ENCODE measurements at regions not wholly inside any gene's neighbourhood (a gene's known extent, or its start where the extent isn't known, plus 50 kb on each side); places are given as distances from the start of the nearest gene placed in this dataset.
"Not testable (repeated sequence)": the region's sequence is repeated elsewhere in the genome, so short reads cannot be mapped to it uniquely, and the experiment has no call there.

GRCh38 chr21:27528697-27529096 lies 561.8 kb upstream of the ADAMTS5 start:
- H3K27me3 Mint-ChIP-seq = no peaks in the 10 kb centered on the region
- ATAC-seq = no peak
- H3K9me3 Mint-ChIP-seq = peaks cover 10 to 16% of the 10 kb centered on the region in 2 donors
- H3K4me1 Mint-ChIP-seq = no peaks in the 10 kb centered on the region
- H3K4me3 Mint-ChIP-seq = no peak overlapping the region
- H3K27ac Mint-ChIP-seq = no peak overlapping the region
- DNase-seq = no peak

GRCh38 chr21:27526451-27526850 lies 559.6 kb upstream of the ADAMTS5 start:
- Mint-ChIP-seq H3K27me3 (no peaks in the 10 kb centered on the region), H3K4me3 (no peak overlapping the region), H3K4me1 (no peaks in the 10 kb centered on the region), H3K9me3 (peaks cover 10 to 16% of the 10 kb centered on the region in 2 donors), H3K27ac (peak overlapping the region in 1 of 2 donors; percentile 44)
- DNase-seq (no peak), ATAC-seq (no peak)

GRCh38 chr21:27525780-27526179 lies 558.9 kb upstream of the ADAMTS5 start:
- no peak for ATAC-seq
- no peak overlapping the region for H3K27ac Mint-ChIP-seq

DNA sequence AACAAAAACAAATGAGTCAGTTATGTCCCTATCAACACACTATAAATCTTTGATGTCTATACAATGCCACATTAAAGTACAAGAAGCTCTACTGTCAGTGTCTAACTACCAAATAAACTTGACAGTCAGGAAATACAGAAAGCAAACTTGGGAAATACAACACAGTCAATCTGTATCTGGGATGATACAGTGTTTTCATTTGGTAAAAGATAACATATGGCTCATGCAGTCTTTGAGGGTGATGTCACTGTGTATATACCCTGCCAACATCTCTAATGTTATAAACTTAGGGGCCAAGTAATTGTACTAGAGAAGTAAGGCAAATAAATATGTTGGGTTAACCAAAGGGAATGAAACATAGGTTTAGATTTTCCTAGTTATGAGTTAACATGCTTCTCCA lies 552.5 kb upstream of the ADAMTS5 start:
- DNase-seq = no peak
- no peaks in the 10 kb centered on the region for H3K27me3 Mint-ChIP-seq
- no peak overlapping the region for H3K4me3 Mint-ChIP-seq
- H3K4me1 Mint-ChIP-seq = no peaks in the 10 kb centered on the region
- ATAC-seq = no peak
- peaks cover 8 to 18% of the 10 kb centered on the region in 2 donors for H3K9me3 Mint-ChIP-seq
- no peak overlapping the region for H3K27ac Mint-ChIP-seq

More at GRCh38 chr21:27525780-27526179, 558.9 kb upstream of the ADAMTS5 start:
- H3K4me3 Mint-ChIP-seq = no peak overlapping the region
- H3K4me1 Mint-ChIP-seq = no peaks in the 10 kb centered on the region
- no peaks in the 10 kb centered on the region for H3K27me3 Mint-ChIP-seq
- H3K9me3 Mint-ChIP-seq = peaks cover 10 to 16% of the 10 kb centered on the region in 2 donors
- no peak for DNase-seq

DNA sequence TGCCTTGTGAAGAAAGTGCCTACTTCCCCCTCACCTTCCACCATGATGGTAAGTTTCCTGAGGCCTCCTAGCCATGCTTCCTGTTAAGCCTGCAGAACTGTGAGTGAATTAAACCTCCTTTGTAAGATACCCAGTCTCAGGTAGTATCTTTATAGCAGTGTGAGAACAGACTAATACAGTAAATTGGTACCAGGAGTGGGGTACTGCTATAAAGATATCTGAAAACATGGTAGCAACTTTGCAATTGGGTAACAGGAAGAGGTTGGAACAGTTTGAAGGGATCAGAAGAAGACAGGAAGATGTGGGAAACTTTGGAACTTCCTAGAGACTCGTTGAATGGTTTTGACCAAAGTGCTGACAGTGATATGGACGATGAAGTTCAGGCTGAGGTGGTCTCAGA lies 550.3 kb upstream of the ADAMTS5 start:
- H3K27me3 Mint-ChIP-seq, H3K4me3 Mint-ChIP-seq, H3K4me1 Mint-ChIP-seq, H3K27ac Mint-ChIP-seq, ATAC-seq, DNase-seq: not testable (repeated sequence)
- peaks cover 7 to 18% of the 10 kb centered on the region in 2 donors for H3K9me3 Mint-ChIP-seq

DNA sequence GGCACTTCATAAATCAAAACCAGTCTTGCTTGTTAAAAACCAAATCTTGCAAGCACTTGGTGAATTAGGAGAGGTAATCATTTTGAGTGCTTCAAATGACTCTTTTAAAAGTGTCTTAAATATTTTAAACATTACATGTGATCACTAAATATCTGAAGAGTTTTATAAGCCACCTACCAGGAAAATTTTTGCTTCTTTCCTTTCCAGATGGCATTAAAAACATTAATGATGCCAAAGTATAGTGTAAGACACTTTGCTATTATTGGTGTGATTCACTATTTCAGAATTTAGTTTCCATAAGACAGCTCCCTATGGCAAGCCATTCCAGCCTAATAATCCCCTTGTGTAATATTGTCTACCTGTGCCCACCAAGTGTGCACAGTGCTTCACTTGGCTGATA lies 548.8 kb upstream of the ADAMTS5 start:
- peaks cover 7 to 18% of the 10 kb centered on the region in 2 donors for H3K9me3 Mint-ChIP-seq
- no peak for DNase-seq
- ATAC-seq = no peak
- no peak overlapping the region for H3K4me3 Mint-ChIP-seq
- H3K27me3 Mint-ChIP-seq = no peaks in the 10 kb centered on the region
- H3K4me1 Mint-ChIP-seq = no peaks in the 10 kb centered on the region
- H3K27ac Mint-ChIP-seq = no peak overlapping the region

DNA sequence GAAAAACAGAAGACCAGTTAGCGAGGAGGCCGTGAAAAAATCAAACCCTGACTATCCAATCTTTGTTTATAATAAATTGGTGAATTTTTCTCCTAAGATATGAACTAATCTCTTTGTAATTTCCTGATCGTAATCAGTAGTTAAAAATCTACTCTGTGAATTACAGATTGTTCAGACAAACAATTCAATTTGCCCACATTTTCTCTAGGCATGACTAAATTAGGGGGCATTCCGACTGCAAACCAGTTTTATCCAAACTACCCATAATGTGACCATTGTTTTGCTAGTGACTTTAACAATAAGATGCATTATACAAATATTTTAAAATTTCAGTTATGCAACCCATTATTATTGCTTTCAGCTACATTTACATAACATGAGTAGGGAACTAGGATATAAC lies 546.9 kb upstream of the ADAMTS5 start:
- no peak overlapping the region for H3K27ac Mint-ChIP-seq
- no peak overlapping the region for H3K4me3 Mint-ChIP-seq
- no peaks in the 10 kb centered on the region for H3K4me1 Mint-ChIP-seq
- DNase-seq (no peak), ATAC-seq (no peak)
- no peaks in the 10 kb centered on the region for H3K27me3 Mint-ChIP-seq
- H3K9me3 Mint-ChIP-seq = peaks cover 7 to 18% of the 10 kb centered on the region in 2 donors

DNA sequence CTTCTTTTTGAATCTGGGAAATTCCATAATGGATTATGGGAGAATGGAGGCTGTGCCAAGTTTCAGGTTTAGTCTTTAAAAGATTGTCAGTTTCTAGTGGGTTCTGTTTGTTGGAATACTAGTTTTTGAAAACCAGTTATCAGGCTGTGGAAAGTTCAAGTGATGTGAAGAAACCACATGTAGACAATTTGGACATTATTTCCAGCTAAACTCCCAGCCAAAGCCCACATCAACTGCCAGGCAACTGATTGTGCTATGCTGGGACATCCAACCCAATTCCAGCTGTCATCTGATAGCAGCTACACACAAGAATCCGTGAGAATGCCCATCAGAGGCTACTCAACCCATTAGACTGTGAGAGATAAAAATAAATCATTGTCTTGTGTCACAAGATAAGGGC lies 546.1 kb upstream of the ADAMTS5 start:
- Mint-ChIP-seq H3K27ac (no peak overlapping the region), H3K9me3 (peaks cover 7 to 13% of the 10 kb centered on the region in 2 donors), H3K4me1 (no peaks in the 10 kb centered on the region), H3K27me3 (no peaks in the 10 kb centered on the region), H3K4me3 (no peak overlapping the region)
- ATAC-seq = no peak
- DNase-seq = no peak

DNA sequence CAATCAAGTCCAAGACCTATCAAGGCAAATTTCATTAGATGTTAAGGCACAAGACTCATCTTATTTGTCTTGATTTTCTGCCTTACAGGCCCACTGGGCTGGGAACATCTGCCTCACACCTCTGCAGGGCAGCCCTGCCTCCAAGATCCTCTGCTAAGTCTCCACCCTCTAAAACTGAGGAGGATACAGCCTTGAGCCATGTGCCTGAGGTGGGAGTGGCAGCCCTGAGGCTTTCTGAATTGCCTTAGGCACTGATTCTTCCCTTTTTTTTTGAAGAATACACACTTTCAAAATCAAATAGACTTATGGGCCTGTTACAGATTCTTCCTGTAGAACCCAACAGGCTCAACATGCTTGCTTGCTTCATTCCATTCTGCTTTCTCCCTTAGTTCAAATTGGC lies 544.3 kb upstream of the ADAMTS5 start:
- no peaks in the 10 kb centered on the region for H3K27me3 Mint-ChIP-seq
- no peak for DNase-seq
- ATAC-seq = no peak

GRCh38 chr21:27507695-27508094 lies 540.8 kb upstream of the ADAMTS5 start:
- H3K4me3 Mint-ChIP-seq = no peak overlapping the region
- ATAC-seq (no peak), DNase-seq (no peak)
- H3K9me3 Mint-ChIP-seq = peaks cover 4 to 10% of the 10 kb centered on the region in 2 donors
- H3K27me3 Mint-ChIP-seq = no peaks in the 10 kb centered on the region
- H3K4me1 Mint-ChIP-seq = no peaks in the 10 kb centered on the region
- H3K27ac Mint-ChIP-seq = no peak overlapping the region

More for the DNA sequence above, 544.3 kb upstream of the ADAMTS5 start:
- no peak overlapping the region for H3K4me3 Mint-ChIP-seq
- no peak overlapping the region for H3K27ac Mint-ChIP-seq
- H3K4me1 Mint-ChIP-seq = no peaks in the 10 kb centered on the region
- H3K9me3 Mint-ChIP-seq = peaks cover 0 to 3% of the 10 kb centered on the region in 2 donors

DNA sequence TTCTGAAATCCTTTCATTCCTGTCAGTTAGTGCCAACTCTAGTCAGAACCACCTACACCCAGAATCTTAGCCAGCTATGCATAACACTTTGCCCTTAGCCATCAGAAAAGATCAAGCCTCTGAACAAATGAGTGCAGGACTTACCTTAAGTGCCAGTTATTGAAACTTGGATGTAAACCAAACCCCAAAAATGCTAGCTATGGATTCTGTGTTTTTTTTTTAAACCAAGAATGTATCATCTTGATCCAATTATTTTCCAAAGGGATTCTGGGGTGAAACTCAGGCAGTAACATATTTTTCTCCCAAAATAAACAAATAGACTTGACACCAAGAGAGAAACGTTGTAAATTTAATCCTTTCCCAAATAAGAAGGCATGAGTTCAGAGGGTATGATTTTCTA lies 538.6 kb upstream of the ADAMTS5 start:
- H3K27ac Mint-ChIP-seq = no peak overlapping the region
- no peak for DNase-seq
- H3K27me3 Mint-ChIP-seq = no peaks in the 10 kb centered on the region
- no peaks in the 10 kb centered on the region for H3K4me1 Mint-ChIP-seq
- ATAC-seq = no peak
- H3K9me3 Mint-ChIP-seq = peaks cover 4 to 10% of the 10 kb centered on the region in 2 donors
- H3K4me3 Mint-ChIP-seq = no peak overlapping the region

DNA sequence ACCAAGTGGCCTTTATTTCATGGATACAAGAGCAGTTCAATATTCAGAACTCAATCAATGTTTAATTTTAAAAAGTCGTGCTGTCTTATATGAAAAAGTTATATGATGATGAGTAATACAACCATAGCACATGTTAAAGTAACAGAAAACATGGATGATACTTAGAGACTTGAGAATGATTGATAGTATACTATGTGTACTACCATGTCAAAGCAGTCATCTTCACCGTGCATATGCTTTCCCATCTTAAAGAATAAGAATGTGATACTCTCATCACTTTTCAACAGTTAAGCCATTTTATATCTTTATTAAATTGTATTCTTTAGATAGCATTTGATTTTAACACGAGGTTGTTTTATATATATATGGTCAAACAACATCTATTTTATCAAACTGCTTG lies 535.9 kb upstream of the ADAMTS5 start:
- Mint-ChIP-seq H3K9me3 (peaks cover 4 to 10% of the 10 kb centered on the region in 2 donors), H3K4me3 (no peak overlapping the region), H3K4me1 (no peaks in the 10 kb centered on the region), H3K27ac (no peak overlapping the region), H3K27me3 (no peaks in the 10 kb centered on the region)
- ATAC-seq (no peak), DNase-seq (no peak)

- no peaks in the 10 kb centered on the region for H3K4me1 Mint-ChIP-seq
- no peak overlapping the region for H3K4me3 Mint-ChIP-seq
- no peak for ATAC-seq
- DNase-seq = no peak
- H3K9me3 Mint-ChIP-seq = no peaks in the 10 kb centered on the region
- H3K27ac Mint-ChIP-seq = no peak overlapping the region
- H3K27me3 Mint-ChIP-seq = no peaks in the 10 kb centered on the region
These were observed 531.1 kb upstream of the ADAMTS5 start for GRCh38 chr21:27498025-27498424.

GRCh38 chr21:27495836-27496235 lies 528.9 kb upstream of the ADAMTS5 start:
- Mint-ChIP-seq H3K27me3 (no peaks in the 10 kb centered on the region), H3K4me3 (no peak overlapping the region), H3K27ac (no peak overlapping the region), H3K9me3 (no peaks in the 10 kb centered on the region), H3K4me1 (no peaks in the 10 kb centered on the region)
- DNase-seq = no peak
- no peak for ATAC-seq

- Mint-ChIP-seq H3K4me1 (no peaks in the 10 kb centered on the region), H3K9me3 (no peaks in the 10 kb centered on the region), H3K27me3 (no peaks in the 10 kb centered on the region), H3K27ac (no peak overlapping the region), H3K4me3 (no peak overlapping the region)
- ATAC-seq (no peak), DNase-seq (no peak)
These were observed 526.7 kb upstream of the ADAMTS5 start for GRCh38 chr21:27493542-27493941.

DNA sequence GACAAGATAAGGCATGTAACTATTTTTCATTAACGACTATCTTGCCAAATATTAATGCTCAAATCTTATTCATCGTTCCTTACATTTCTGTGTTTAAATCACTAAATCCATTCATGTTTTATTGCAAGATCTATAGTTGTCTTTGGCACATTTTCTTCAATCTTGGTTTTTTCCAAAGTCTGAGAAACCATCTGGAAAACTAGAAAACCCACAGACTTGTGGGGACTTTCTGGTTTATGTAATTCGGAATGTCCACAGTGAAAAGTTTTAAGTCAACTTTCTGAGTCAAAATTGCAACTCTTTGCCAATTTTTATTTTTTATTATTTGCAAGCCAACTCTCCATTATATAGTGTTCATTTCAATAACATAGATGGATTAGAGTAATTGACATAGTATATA lies 520.8 kb upstream of the ADAMTS5 start:
- Mint-ChIP-seq H3K9me3 (no peaks in the 10 kb centered on the region), H3K4me1 (no peaks in the 10 kb centered on the region)
- no peak for DNase-seq

GRCh38 chr21:27480841-27481261 lies 514.0 kb upstream of the ADAMTS5 start:
- Mint-ChIP-seq H3K4me3 (no peak overlapping the region), H3K9me3 (peaks cover 0 to 6% of the 10 kb centered on the region in 2 donors), H3K4me1 (peaks cover 4% of the 10 kb centered on the region), H3K27me3 (no peaks in the 10 kb centered on the region), H3K27ac (no peak overlapping the region)
- ATAC-seq = no peak
- no peak for DNase-seq

More for the DNA sequence above, 520.8 kb upstream of the ADAMTS5 start:
- Mint-ChIP-seq H3K27me3 (no peaks in the 10 kb centered on the region), H3K27ac (no peak overlapping the region), H3K4me3 (no peak overlapping the region)
- ATAC-seq = no peak
